MM.1S (cell line): ENCODE measurements at regions not wholly inside any gene's neighbourhood (a gene's known extent, or its start where the extent isn't known, plus 50 kb on each side); places are given as distances from the start of the nearest gene placed in this dataset.

Experiments used
- CTCF ChIP-seq: fragments of 300-600 bp; sonication (generic); IDR thresholded peaks from 2 replicates; pipeline ENCODE4 v1.5.1; 2016; ENCODE audit warnings: antibody characterized with exemption, low read length, mixed read lengths
- EZH2phosphoT487 ChIP-seq: fragments of 300-600 bp; sonication (generic); IDR thresholded peaks from 2 replicates; pipeline ENCODE4 v1.6.1; 2018; ENCODE audit warnings: antibody characterized with exemption, low read length

- TF ChIP-seq EZH2phosphoT487 (no peak), CTCF (no peak)
These were observed 123.1 kb upstream of the XIRP2 start for GRCh38 chr2:166765141-166765540.
